HCT116 (cell line): ENCODE measurements at regions not wholly inside any gene's neighbourhood (a gene's known extent, or its start where the extent isn't known, plus 50 kb on each side); places are given as distances from the start of the nearest gene placed in this dataset.

Experiments
- ATAC-seq: fragments of 200-7000 bp; cut with Tn5 transposase; 2 replicates; pipeline ENCODE4 v1.9.1; 2020; ENCODE audit warnings: mild to moderate bottlenecking, moderate library complexity
- BruUV-seq: library from RNA; stranded (reverse); fragments of 400-500 nt; replicated peaks from 2 replicates; lab custom pipeline; 2021; lab: Mats Ljungman, UMichigan
- CTCF ChIA-PET: fragments of 300-600 bp; sonication (Branson Sonifier 250); formaldehyde crosslinking; loops from one replicate; lab custom pipeline; 2021; ENCODE audit warnings: antibody characterized with exemption; lab: Charles Lee
- POLR2A ChIA-PET: fragments of 300-600, 350-600 bp; sonication (Branson Sonifier 250); formaldehyde crosslinking; loops from one replicate; lab custom pipeline; 2021; ENCODE audit warnings: antibody characterized with exemption; lab: Charles Lee
- RAD21 ChIA-PET, 2 experiments: fragments of 300-600 bp; sonication (Branson Sonifier 250); formaldehyde crosslinking; loops; one replicate each; lab custom pipeline; 2023; ENCODE audit warnings: low total read pairs in 2 of 2; ENCODE audit not compliant: uncharacterized antibody in 2 of 2, unreplicated experiment in 2 of 2, low non-redundant PET in 1 of 2; lab: Charles Lee
- DNase-seq: peaks from one replicate; pipeline ENCODE4 v3.0.0-alpha.2; 2010; ENCODE audit warnings: low read depth, low spot score
- H2AFZ ChIP-seq: fragments of 200-600 bp; shearing (Covaris generic), sonication (generic); 2 replicates; pipeline ENCODE4 v1.6.1; 2017; ENCODE audit warnings: low read depth, mixed run types, mixed read lengths, antibody characterized with exemption, low read length; ENCODE audit not compliant: poor library complexity, severe bottlenecking
- H3K27ac ChIP-seq: 2 replicates; pipeline ENCODE4 v1.5.1; 2012; ENCODE audit warnings: low read depth, low read length
- H3K27me3 ChIP-seq: fragments of 200-600 bp; sonication (generic); 2 replicates; pipeline ENCODE4 v1.6.1; 2016; ENCODE audit warnings: mixed run types, low read length, mixed read lengths; ENCODE audit not compliant: insufficient read depth
- H3K36me3 ChIP-seq, 2 experiments: fragments of 200-500 bp in 1 of 2; fragments of 200-600 bp in 1 of 2; sonication (Bioruptor generic) in 1 of 2; sonication (generic) in 1 of 2; 2 replicates each; pipeline versions ENCODE4 v1.5.1 to v1.6.1; 2014 to 2016; ENCODE audit warnings: low read length in 2 of 2, inconsistent platforms in 1 of 2, mixed read lengths in 1 of 2, mixed run types in 1 of 2; ENCODE audit not compliant: insufficient read depth in 2 of 2, control insufficient read depth in 1 of 2
- H3K4me1 ChIP-seq, 2 experiments: fragments of 200-600 bp in 1 of 2; sonication (generic) in 1 of 2; 2 replicates each; pipeline versions ENCODE4 v1.5.1 to v1.6.1; 2012 to 2017; ENCODE audit warnings: low read length in 2 of 2, inconsistent platforms in 1 of 2, mild to moderate bottlenecking in 1 of 2, mixed read lengths in 1 of 2, mixed run types in 1 of 2, moderate library complexity in 1 of 2; ENCODE audit not compliant: insufficient read depth in 2 of 2, control insufficient read depth in 1 of 2
- H3K4me2 ChIP-seq: fragments of 200-600 bp; sonication (generic); 2 replicates; pipeline ENCODE4 v1.6.1; 2017; ENCODE audit warnings: mixed run types, low read length, mixed read lengths
- H3K4me3 ChIP-seq, 2 experiments: fragments of 200-600 bp in 1 of 2; sonication (generic) in 1 of 2; replicated peaks in 1 of 2; 2 replicates each; pipeline ENCODE4 v1.5.1; 2011 to 2016; ENCODE audit warnings: low read length in 2 of 2, control low read depth in 1 of 2, low read depth in 1 of 2, mild to moderate bottlenecking in 1 of 2, mixed read lengths in 1 of 2, mixed run types in 1 of 2
- H3K79me2 ChIP-seq: fragments of 200-600 bp; sonication (generic); 2 replicates; pipeline ENCODE4 v1.6.1; 2017; ENCODE audit warnings: mild to moderate bottlenecking, mixed run types, low read length, moderate library complexity, mixed read lengths; ENCODE audit not compliant: insufficient read depth
- H3K9ac ChIP-seq: fragments of 200-600 bp; sonication (generic); 2 replicates; pipeline ENCODE4 v1.6.1; 2016; ENCODE audit warnings: low read length, mixed read lengths
- H3K9me2 ChIP-seq: fragments of 200-600 bp; sonication (generic), shearing (Covaris generic); 2 replicates; pipeline ENCODE4 v1.6.1; 2017; ENCODE audit warnings: mixed run types, mild to moderate bottlenecking, moderate library complexity; ENCODE audit not compliant: insufficient read depth
- H3K9me3 ChIP-seq, 2 experiments: fragments of 200-500 bp in 1 of 2; fragments of 200-600 bp in 1 of 2; sonication (Bioruptor generic) in 1 of 2; sonication (generic) in 1 of 2; 2 replicates each; pipeline ENCODE4 v1.6.1; 2014 to 2017; ENCODE audit warnings: low read length in 2 of 2, mixed read lengths in 2 of 2, inconsistent platforms in 1 of 2, low read depth in 1 of 2, mild to moderate bottlenecking in 1 of 2, mixed run types in 1 of 2, moderate library complexity in 1 of 2; ENCODE audit not compliant: control insufficient read depth in 1 of 2, insufficient read depth in 1 of 2
- H4K20me1 ChIP-seq: fragments of 200-600 bp; sonication (generic), shearing (Covaris generic); 2 replicates; pipeline ENCODE4 v1.6.1; 2017; ENCODE audit warnings: mixed run types, mild to moderate bottlenecking, moderate library complexity; ENCODE audit not compliant: insufficient read depth
- EGR1 ChIP-seq: IDR thresholded peaks from 2 replicates; pipeline ENCODE4 v1.6.1; 2012; ENCODE audit warnings: low read depth
- ELF1 ChIP-seq: IDR thresholded peaks from 2 replicates; pipeline ENCODE4 v1.6.1; 2012; ENCODE audit warnings: low read depth, borderline replicate concordance
- EZH2 ChIP-seq: fragments of 200-600 bp; sonication (generic); IDR thresholded peaks from 2 replicates; pipeline ENCODE4 v1.6.1; 2017; ENCODE audit warnings: antibody characterized with exemption, mixed run types
- EZH2phosphoT487 ChIP-seq: fragments of 200-600 bp; IDR thresholded peaks from 2 replicates; pipeline ENCODE4 v1.6.1; 2018; ENCODE audit warnings: antibody characterized with exemption, borderline replicate concordance
- FOSL1 ChIP-seq: IDR thresholded peaks from 2 replicates; pipeline ENCODE4 v1.6.1; 2012; ENCODE audit warnings: low read depth
- JUND ChIP-seq: IDR thresholded peaks from 2 replicates; pipeline ENCODE4 v1.6.1; 2012
- POLR2AphosphoS5 ChIP-seq: IDR thresholded peaks from 2 replicates; pipeline ENCODE4 v1.6.1; 2011; ENCODE audit warnings: mild to moderate bottlenecking, low read depth, low read length, moderate library complexity
- RAD21 ChIP-seq: IDR thresholded peaks from 2 replicates; pipeline ENCODE4 v1.6.1; 2012; ENCODE audit warnings: low read depth, mild to moderate bottlenecking
- REST ChIP-seq: IDR thresholded peaks from 2 replicates; pipeline ENCODE4 v1.6.1; 2012; ENCODE audit warnings: low read depth
- SIN3A ChIP-seq: IDR thresholded peaks from 2 replicates; pipeline ENCODE4 v1.6.1; 2012; ENCODE audit warnings: low read depth
- SP1 ChIP-seq: IDR thresholded peaks from 2 replicates; pipeline ENCODE4 v1.6.1; 2012; ENCODE audit warnings: low read depth
- SRF ChIP-seq: IDR thresholded peaks from 2 replicates; pipeline ENCODE4 v1.6.1; 2012; ENCODE audit warnings: low read depth
- TCF7L2 ChIP-seq: IDR thresholded peaks from 2 replicates; pipeline ENCODE4 v1.7.0; 2011; ENCODE audit warnings: borderline replicate concordance, inconsistent platforms; ENCODE audit not compliant: insufficient read depth, insufficient read length; ENCODE audit errors: extremely low read depth
- YY1 ChIP-seq: IDR thresholded peaks from 2 replicates; pipeline ENCODE4 v1.6.1; 2011; ENCODE audit warnings: low read length, low read depth, moderate library complexity, mild to moderate bottlenecking; ENCODE audit not compliant: insufficient replicate concordance; ENCODE audit errors: extremely low read depth
- ZNF274 ChIP-seq: fragments of 200-500 bp; sonication (Bioruptor generic); IDR thresholded peaks from 2 replicates; pipeline ENCODE4 v1.6.1; 2014; ENCODE audit warnings: mild to moderate bottlenecking, low read depth, low read length, inconsistent platforms
- intact Hi-C: fragments of 100-400 bp; cut with micrococcal nuclease; formaldehyde crosslinking; loops from 2 replicates; pipeline ENCODE4 v1.10.0; 2022
- TF ChIP-seq, protein P1 (sequence below): IDR thresholded peaks from 2 replicates; pipeline ENCODE4 v1.6.1; 2012

DNA sequence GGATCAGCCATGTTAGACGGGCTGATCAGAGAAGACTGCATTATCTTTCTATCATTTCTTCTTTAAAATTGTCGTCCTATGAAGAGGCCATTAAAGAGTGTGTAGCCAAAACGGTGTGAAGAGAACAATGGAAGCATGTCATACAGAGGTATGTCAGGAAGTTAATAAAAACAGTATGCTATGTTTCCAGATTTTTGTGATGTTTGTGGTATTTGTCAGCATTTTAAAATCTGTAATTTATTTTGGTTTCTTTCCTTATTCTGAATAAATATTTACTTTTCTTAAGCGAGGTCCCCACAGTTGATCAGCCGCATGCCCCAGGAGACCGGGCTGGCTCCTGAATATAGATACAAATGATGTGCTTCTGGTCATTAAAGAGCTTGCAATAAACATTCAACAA is 142.9 kb upstream of the SERP2 start:
- no peaks in the 10 kb centered on the region for H3K9me2 ChIP-seq
- ChIA-PET CTCF (no interaction called here), RAD21 (no interaction called here), POLR2A (interaction anchor here (2.0 to 3.7 kb wide), 2 partner anchors 12 to 205 kb away, joined by 6 to 39 read pairs; no protein-coding TSS in a partner anchor)
- peaks cover 23 to 47% of the 10 kb centered on the region in 2 experiments for H3K4me1 ChIP-seq
- H3K36me3 ChIP-seq = no peaks in the 10 kb centered on the region
- no peak overlapping the region for H2AFZ ChIP-seq
- H3K79me2 ChIP-seq = no peaks in the 10 kb centered on the region
- no TSS peak for BruUV-seq
- no peaks in the 10 kb centered on the region for H3K27me3 ChIP-seq
- H4K20me1 ChIP-seq = no peaks in the 10 kb centered on the region
- intact Hi-C loops = no loop called here
- no peak overlapping the region for H3K9ac ChIP-seq
- H3K27ac ChIP-seq = peak overlapping the region; percentile 90; the same call in 1 of the 2 replicates
- DNase-seq (no peak), ATAC-seq (no peak)
- H3K4me3 ChIP-seq = no peak overlapping the region
- no peak overlapping the region for H3K4me2 ChIP-seq
- no peaks in the 10 kb centered on the region for H3K9me3 ChIP-seq
- no peak for TF ChIP-seq EZH2phosphoT487
- no peak for TF ChIP-seq EGR1
- TF ChIP-seq SP1 = no peak
- TF ChIP-seq SIN3A = no peak
- TF ChIP-seq SRF = no peak
- no peak for TF ChIP-seq ELF1
- TF ChIP-seq, protein P1, sequence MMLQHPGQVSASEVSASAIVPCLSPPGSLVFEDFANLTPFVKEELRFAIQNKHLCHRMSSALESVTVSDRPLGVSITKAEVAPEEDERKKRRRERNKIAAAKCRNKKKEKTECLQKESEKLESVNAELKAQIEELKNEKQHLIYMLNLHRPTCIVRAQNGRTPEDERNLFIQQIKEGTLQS = no peak
- no peak for TF ChIP-seq EZH2
- no peak for TF ChIP-seq YY1

DNA sequence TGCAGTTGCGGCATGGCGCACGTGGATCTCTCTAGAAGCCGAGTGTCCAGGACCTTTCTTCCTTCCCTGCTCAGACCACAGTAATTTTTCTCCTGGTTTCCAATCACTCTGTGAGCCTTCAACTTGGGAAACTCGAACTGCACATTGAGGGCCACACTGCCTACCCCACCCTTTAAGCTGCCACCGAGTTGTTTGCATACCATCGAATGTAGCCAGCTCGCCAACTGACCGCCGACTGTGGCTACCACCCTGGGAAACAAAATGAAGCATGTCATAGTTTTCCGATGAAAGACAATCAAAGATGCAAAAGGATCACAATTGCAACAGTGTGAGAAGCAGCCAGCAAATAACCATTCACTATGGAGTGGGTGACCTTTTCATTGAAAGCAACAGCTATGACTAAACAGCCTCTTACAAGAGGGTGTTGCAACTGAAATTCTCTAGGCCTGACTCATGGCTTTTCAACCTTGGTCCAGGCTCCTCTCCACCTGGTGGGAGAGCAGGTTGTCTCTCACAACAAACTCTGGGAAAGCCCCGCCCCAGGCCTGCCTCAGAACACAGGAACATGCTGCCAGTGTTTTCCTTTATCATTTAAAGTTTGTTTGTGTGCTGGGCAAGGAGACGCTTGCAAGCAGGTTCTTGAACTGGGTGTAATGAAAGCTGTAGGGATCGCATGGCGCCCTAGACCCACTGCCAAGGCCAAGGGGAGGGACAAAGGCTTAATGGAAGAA is 141.7 kb upstream of the SERP2 start:
- peak overlapping the region; percentile 49 for H3K9ac ChIP-seq
- no peaks in the 10 kb centered on the region for H3K9me2 ChIP-seq
- no peaks in the 10 kb centered on the region for H4K20me1 ChIP-seq
- peak overlapping the region; percentile 81 for H3K4me2 ChIP-seq
- ChIA-PET POLR2A (interaction anchor here (0.8 to 3.7 kb wide), 9 partner anchors 9 to 204 kb away, joined by 3 to 39 read pairs (median 4); no protein-coding TSS in a partner anchor), CTCF (interaction anchor here (1.0 to 1.5 kb wide), 4 partner anchors 8 to 211 kb away, joined by 3 to 6 read pairs (median 4); no protein-coding TSS in a partner anchor), RAD21 (interaction anchor here (0.8 to 1.3 kb wide), 2 partner anchors 11 kb away, joined by 3 read pairs; no protein-coding TSS in a partner anchor)
- ATAC-seq (peak; percentile 96), DNase-seq (peak; percentile 97)
- peaks cover 23 to 48% of the 10 kb centered on the region in 2 experiments for H3K4me1 ChIP-seq
- H2AFZ ChIP-seq = no peak overlapping the region
- peak overlapping the region in 1 of 2 experiments; percentile 39; a peak in 1 of 4 replicates for H3K4me3 ChIP-seq
- no peaks in the 10 kb centered on the region for H3K27me3 ChIP-seq
- intact Hi-C loops = no loop called here
- no TSS peak for BruUV-seq
- no peaks in the 10 kb centered on the region for H3K36me3 ChIP-seq
- peak overlapping the region; percentile 90 for H3K27ac ChIP-seq
- H3K79me2 ChIP-seq = no peaks in the 10 kb centered on the region
- H3K9me3 ChIP-seq = no peaks in the 10 kb centered on the region
- peak; percentile 95 for TF ChIP-seq SP1
- no peak for TF ChIP-seq REST
- peak; percentile 58 for TF ChIP-seq TCF7L2
- TF ChIP-seq FOSL1 = peak; percentile 96
- TF ChIP-seq POLR2AphosphoS5 = peak; percentile 67; the same call in 1 of the 2 replicates
- TF ChIP-seq, protein P1 = peak; percentile 65
- no peak for TF ChIP-seq EZH2phosphoT487
- peak; percentile 98 for TF ChIP-seq JUND
- TF ChIP-seq RAD21 = peak; percentile 50
- TF ChIP-seq ELF1 = no peak
- no peak for TF ChIP-seq ZNF274
